Hepatocyte (in vitro differentiated cells): ENCODE measurements at regions not wholly inside any gene's neighbourhood (a gene's known extent, or its start where the extent isn't known, plus 50 kb on each side); places are given as distances from the start of the nearest gene placed in this dataset.

ENCODE experiments used
- EZH2 ChIP-seq: fragments of 200-600 bp; sonication (generic); IDR thresholded peaks from 2 replicates; pipeline ENCODE4 v1.6.1; 2016; ENCODE audit warnings: antibody characterized with exemption, mild to moderate bottlenecking, borderline replicate concordance
- EZH2phosphoT487 ChIP-seq: fragments of 200-600 bp; sonication (generic); IDR thresholded peaks from one replicate; pipeline ENCODE4 v1.6.1; 2018; ENCODE audit warnings: antibody characterized with exemption, mild to moderate bottlenecking, low read depth, moderate library complexity; ENCODE audit not compliant: unreplicated experiment, severe bottlenecking
- TF ChIP-seq, protein P1 (sequence below): fragments of 200-600 bp; sonication (generic); IDR thresholded peaks from 2 replicates; pipeline ENCODE4 v1.5.1; 2016; ENCODE audit warnings: antibody characterized with exemption, mild to moderate bottlenecking; ENCODE audit not compliant: poor library complexity

GRCh38 chr1:79530055-79530454, 523.5 kb upstream of the ADGRL4 start:
- TF ChIP-seq EZH2, result no peak
- no peak for TF ChIP-seq EZH2phosphoT487
- TF ChIP-seq, protein P1, sequence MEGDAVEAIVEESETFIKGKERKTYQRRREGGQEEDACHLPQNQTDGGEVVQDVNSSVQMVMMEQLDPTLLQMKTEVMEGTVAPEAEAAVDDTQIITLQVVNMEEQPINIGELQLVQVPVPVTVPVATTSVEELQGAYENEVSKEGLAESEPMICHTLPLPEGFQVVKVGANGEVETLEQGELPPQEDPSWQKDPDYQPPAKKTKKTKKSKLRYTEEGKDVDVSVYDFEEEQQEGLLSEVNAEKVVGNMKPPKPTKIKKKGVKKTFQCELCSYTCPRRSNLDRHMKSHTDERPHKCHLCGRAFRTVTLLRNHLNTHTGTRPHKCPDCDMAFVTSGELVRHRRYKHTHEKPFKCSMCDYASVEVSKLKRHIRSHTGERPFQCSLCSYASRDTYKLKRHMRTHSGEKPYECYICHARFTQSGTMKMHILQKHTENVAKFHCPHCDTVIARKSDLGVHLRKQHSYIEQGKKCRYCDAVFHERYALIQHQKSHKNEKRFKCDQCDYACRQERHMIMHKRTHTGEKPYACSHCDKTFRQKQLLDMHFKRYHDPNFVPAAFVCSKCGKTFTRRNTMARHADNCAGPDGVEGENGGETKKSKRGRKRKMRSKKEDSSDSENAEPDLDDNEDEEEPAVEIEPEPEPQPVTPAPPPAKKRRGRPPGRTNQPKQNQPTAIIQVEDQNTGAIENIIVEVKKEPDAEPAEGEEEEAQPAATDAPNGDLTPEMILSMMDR, result no peak
